DND-41 (cell line): ENCODE measurements at regions not wholly inside any gene's neighbourhood (a gene's known extent, or its start where the extent isn't known, plus 50 kb on each side); places are given as distances from the start of the nearest gene placed in this dataset.

Experiments
- CTCF ChIP-seq: IDR thresholded peaks from 2 replicates; pipeline ENCODE4 v1.5.1; 2012; ENCODE audit warnings: borderline replicate concordance, low read length, moderate library complexity, mild to moderate bottlenecking; ENCODE audit not compliant: poor library complexity, severe bottlenecking; ENCODE audit errors: extremely low read depth
- EZH2 ChIP-seq: IDR thresholded peaks from 3 replicates; pipeline ENCODE4 v1.6.1; 2012; ENCODE audit warnings: borderline replicate concordance, low read depth, mild to moderate bottlenecking, moderate library complexity, low read length, inconsistent platforms; ENCODE audit not compliant: severe bottlenecking

- TF ChIP-seq CTCF (no peak), EZH2 (no peak)
These were observed 730.3 kb downstream of the BRD1 start for GRCh38 chr22:49097171-49097925.
